ENCODE measurements at regions not wholly inside any gene's neighbourhood (a gene's known extent, or its start where the extent isn't known, plus 50 kb on each side); places are given as distances from the start of the nearest gene placed in this dataset.

GRCh38 chr22:48171271-48171691 lies 1408.8 kb downstream of the TBC1D22A start:
- DNase-seq (ENCODE audit: low read depth), result no peak

DNA sequence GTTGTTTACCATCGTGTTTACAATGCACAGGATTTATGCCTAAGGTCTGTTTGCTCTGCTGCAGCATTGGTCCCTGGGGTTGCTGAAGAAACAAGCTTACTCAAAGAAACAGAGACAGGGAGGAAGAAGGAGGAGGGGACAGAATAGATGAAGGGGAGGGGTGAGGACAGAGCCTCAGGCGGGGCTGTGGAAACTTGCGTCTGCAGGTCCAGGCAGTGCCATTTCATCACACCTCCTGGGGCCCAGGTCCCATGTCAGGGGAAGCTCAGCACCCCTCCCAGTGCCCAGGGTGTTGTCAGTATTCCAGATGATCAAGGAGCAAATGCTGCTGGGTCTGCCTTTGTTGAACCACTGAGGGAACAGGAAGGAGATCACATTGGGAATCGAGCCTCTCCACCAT lies 1406.8 kb downstream of the TBC1D22A start:
- DNase-seq (ENCODE audit: low read depth), result no peak

DNA sequence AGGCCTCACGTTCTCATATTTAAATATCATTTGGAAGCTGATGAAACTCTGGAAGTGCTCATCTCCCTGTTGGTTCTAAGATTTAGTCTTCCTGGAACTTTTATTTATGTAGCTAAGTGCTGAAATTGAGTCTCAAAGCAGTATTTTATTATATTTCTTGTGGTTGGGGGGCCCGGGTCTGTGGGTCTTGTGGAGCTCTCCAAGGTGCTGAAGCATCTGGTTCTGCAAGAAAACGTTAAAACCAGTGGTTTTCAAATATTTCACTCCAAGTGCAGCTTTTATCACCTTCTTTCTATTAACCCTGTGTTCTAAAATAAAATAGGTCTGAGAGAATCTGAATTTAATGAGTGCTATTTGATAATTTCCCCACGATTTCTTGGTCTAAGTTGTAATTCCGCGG lies 1404.8 kb downstream of the TBC1D22A start:
- DNase-seq (ENCODE audit: low read depth), result no peak

GRCh38 chr22:48161298-48161697 lies 1398.8 kb downstream of the TBC1D22A start:
- DNase-seq (ENCODE audit: low read depth), result no peak

DNA sequence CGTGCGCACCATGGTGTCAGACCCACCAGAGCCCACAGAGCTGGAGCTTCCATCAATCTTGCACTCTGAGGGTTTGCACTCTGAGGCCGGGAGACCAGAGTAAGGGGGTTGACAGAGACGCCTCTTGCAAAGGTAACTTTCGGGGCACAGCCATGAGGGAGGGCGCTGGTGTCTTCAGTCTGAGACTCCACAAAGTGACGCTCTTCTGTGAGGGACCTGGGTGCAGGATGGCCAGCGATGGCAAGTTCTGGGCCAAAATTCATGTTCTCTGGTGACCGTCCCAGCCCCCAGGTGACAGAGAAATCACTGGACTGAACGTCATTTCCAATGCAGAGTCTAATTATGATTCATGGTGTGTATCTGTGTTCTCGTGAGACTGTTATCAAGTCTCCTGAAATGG lies 1395.2 kb downstream of the TBC1D22A start:
- no peak for DNase-seq (ENCODE audit: low read depth)

DNA sequence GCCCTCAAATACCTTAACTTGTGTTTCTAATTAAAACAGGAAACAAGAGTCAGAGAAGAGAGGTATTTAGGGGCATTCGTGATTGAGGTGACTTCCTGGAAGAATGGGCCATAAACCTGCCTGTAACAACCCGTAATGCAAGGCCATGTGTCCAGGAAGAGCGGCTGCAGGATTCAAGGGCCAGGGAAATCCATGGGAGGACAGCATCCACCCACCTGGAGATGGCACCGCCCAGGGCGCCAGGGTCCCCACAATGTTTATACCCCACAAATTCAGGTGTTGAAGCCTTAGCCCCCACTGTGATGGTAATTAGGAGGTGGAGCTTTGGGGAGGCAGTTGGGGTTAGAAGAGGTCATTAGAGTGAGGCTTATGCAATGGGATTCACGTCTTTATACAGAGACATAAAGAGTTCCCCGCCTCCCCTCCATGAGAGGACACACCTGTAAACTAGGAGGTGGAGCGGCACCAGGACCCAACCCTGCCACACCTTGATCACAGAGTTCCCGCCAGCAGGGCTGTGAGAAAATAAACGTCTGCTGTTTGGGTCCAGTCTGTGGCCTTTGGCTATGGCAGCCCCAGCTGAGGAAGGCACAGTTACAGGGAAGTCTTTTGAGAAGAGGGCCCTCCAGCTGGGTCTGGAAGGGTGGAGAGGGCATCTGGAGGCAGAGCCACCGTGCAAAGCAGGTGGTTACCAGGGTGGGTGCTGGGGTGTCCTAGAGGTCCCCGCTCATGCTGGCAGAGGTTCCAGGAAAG lies 1394.3 kb downstream of the TBC1D22A start:
- no peak for DNase-seq (ENCODE audit: low read depth)

DNA sequence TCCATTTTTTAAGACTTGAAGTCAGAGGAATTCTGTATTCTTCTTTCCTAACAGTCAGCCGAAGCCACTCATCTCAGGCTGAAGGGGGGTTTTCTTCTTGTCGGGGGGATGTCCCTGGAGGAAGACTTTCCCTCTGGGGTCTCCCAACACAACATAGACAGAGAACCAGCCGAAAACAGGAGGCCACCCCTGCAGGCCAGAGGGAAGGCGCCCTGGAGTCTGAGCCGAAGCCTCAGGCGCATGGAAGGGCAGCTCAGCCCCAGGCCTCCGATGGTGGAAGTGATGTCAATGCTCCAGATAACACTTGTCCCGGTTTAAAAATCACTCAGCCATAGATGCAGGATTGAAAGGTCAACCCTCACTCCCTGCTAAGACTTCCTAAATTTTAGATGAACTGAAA lies 1393.0 kb downstream of the TBC1D22A start:
- DNase-seq (ENCODE audit: low read depth), result no peak

DNA sequence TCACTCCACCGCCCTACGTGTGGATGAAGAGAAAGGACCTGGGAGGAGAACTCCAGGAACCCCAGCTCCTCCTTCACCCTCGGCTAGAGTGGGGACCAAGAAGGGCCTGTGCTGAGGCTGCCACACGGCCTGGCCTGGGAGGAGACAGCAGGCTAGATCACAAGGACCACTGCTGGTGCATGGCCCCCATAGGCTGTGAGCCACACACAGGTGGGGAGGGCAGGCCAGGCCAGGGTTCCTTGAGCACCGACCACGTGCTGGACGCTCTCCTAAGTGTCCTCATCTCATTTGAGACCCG lies 1392.4 kb downstream of the TBC1D22A start:
- DNase-seq (ENCODE audit: low read depth), result no peak

DNA sequence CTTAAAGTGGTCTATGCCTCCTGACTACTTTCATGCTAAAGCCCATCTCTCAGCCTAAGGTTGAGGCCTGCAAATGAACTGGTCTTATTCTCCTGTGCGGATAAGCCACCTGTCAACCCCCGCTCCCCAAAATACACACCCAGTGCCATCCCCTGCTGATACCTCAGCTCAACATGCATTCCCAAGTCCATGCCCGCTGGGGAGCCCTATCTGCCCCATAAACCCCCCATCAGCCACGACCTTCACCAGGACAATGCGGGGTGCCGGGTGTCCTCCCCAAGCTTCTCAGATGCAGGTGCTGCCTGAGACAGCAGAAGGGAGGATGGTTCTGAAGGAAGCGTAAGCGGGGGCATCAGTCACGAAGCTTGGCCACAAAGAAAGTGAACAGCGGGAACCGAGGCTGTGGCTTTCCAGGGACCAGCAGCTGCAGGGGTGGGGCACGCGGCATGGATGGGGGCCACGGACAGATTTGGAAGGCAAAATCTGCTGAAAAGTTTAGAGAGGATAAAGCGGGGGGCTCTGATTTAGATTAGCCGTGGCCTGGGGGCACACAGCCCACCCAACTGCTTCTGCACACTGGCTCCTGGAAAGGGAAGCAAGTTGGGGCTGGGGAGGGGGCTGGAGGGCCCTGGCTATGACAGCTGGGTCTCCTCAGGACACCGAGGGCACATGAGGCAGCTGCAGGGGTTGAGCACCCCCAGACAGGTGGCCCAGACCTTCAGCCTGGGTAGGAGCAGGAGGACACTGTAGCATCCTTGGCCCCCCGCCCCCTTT lies 1391.9 kb downstream of the TBC1D22A start:
- no peak for DNase-seq (ENCODE audit: low read depth)

DNA sequence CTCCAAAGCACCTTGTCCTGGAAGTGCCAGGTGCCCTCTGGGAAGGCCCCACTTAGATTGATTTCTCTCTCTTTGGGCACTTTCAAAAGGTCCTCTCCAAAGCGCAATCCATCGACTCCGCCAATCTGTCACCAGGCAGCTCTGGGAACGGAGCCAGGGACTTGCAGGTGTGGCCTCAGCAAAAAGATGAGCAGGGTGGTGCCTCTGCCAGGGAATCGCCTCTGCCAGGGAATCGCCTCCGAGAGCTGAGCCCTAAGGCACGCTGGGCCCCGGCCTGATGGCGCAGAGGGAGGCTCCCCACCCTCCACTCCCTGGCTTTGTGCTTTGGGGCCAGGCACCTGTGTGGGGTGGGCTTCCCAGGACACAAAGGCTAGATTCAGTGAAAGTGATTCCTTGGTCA lies 1391.3 kb downstream of the TBC1D22A start:
- no peak for DNase-seq (ENCODE audit: low read depth)

GRCh38 chr22:48152916-48153315 lies 1390.5 kb downstream of the TBC1D22A start:
- no peak for DNase-seq (ENCODE audit: low read depth)

GRCh38 chr22:48152164-48152775 lies 1389.8 kb downstream of the TBC1D22A start:
- no peak for DNase-seq (ENCODE audit: low read depth)

DNA sequence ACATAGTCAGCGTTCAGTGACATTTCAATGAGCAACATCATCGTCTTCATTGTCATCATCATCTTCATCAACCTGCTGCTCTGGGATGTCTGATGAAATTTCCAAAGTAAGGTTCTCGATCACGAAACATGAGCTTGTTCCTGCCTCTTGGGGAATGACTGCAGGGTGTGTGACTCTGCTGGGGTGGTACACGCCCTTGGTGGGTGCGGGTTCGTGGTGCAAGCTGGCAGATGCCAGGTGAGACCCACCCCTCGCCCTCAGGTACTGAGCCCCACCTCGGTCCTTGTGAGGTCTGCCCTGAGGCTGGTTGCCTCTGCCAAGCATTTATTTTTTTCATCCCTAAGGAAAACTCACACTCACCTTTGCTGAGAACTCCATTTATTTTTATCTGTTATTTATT lies 1389.2 kb downstream of the TBC1D22A start:
- no peak for DNase-seq (ENCODE audit: low read depth)

DNA sequence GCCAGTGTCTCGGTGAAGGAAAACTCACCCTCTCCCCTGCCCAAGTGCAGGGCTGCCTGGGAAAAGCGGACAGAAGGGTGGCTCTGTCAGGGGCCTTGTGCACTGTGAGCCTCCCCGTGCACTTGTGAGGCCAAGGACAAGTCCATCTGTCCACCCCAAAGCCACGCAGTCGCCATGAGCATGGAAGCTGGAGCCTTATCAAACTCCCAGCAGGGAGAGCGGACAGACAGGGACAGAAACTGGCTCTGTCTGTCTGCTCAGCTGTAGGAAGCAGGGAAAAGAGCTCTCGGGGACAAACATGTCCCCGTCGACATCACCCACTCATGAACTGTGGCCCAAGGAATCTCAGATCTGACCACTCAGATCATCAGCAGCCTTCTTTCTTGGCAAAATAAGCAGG lies 1385.4 kb downstream of the TBC1D22A start:
- no peak for DNase-seq (ENCODE audit: low read depth)

- no peak for DNase-seq (ENCODE audit: low read depth)
These were observed 1385.0 kb downstream of the TBC1D22A start for GRCh38 chr22:48147404-48147803.

DNA sequence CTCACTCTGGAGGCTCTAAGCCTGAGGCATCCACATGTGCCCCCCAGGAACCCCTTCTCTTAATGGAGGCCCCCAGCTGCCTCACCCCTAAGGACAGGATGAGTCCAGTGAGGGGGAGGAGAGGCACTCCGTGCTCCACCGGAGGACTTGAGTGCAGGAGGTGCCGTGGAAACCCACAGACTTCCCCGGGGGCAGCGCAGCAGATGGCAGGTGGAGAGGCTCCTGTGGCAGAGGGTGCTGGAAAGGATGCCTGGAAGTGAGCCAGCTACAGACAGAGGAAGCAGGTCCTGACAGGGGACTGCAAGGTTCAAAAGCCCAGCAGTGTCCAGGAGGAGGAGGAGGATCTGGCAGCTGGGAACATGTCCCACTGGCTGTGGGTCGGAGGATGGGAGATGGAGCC lies 1384.0 kb downstream of the TBC1D22A start:
- no peak for DNase-seq (ENCODE audit: low read depth)

- DNase-seq (ENCODE audit: low read depth), result no peak
These were observed 1383.3 kb downstream of the TBC1D22A start for GRCh38 chr22:48145738-48146137.

DNA sequence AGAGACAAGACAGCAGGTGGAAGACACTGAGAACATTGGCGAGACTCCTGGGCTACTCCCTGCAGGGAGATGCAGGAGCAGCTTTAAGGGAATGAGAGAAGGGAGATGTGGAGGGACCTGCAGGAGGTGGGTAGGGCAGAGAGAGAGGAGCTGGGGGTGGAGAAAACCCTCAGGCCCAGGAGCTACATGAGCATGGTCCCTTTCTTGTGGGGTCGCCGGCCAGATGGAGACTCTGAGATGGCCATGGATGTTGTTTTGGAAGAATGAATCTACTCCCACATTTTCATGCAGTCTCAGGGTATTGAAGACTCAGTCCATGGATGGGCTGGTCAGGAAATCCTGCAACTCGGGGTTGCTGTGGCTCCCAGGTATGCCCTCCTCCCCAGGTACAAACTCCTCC lies 1381.9 kb downstream of the TBC1D22A start:
- no peak for DNase-seq (ENCODE audit: low read depth)

DNA sequence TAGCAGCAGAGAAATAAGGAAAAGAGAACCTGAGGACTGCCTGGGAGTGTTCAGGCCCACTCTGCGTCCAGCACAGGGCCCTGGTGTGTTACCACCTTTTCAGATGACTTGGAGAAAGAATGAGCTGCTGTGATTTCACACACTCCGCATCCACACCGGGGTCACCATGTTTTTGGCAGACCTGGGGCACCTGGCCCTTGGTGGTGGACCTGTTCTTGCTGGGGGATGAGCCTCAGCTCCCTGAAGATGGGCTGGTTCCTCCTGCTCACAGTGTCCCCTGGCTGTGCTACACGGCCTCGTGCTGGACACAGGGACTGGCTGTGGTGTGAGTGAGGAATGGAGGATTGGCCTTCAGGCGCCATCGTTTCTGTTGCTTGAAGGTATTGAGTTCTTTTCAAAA lies 1381.4 kb downstream of the TBC1D22A start:
- no peak for DNase-seq (ENCODE audit: low read depth)

- no peak for DNase-seq (ENCODE audit: low read depth)
These were observed 1379.9 kb downstream of the TBC1D22A start for GRCh38 chr22:48142388-48142787.

- DNase-seq (ENCODE audit: low read depth), result no peak
These were observed 1378.9 kb downstream of the TBC1D22A start for GRCh38 chr22:48141301-48141700.

- no peak for DNase-seq (ENCODE audit: low read depth)
These were observed 1377.9 kb downstream of the TBC1D22A start for GRCh38 chr22:48140261-48140813.

- no peak for DNase-seq (ENCODE audit: low read depth)
These were observed 1377.3 kb downstream of the TBC1D22A start for GRCh38 chr22:48139776-48140175.

Data from stimulated activated CD8-positive, alpha-beta memory T cell treated with anti-CD3 and anti-CD28 coated beads, Interleukin-12 subunit alpha, Interleukin-12 subunit beta, amount 100 ng/mL, for 4 hours (primary cell).